ENCODE measurements at regions not wholly inside any gene's neighbourhood (a gene's known extent, or its start where the extent isn't known, plus 50 kb on each side); places are given as distances from the start of the nearest gene placed in this dataset.

DNA sequence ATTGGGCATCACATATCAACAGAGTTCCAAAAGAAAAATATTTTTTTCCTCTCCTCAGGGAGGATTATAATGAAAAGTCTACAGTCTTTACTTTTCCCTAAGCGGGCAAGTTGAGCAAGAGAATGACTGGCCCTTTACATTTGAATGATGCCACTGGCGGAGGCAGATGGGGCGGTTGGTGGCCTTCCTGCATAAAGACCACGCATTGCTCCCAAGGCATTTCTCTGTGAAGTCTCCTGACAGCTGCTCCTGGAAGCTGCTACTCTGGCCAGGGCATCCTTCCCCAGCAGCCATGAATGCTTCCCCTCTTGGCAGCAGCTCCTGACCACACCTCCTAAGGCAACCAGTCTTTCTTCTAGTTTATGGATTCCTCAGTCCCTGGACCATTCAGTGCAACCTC lies 161.1 kb upstream of the RRP15 start:
- BruUV-seq (replicated peaks), result no TSS peak
- Histone ChIP-seq H3K36me3 (ENCODE audit: control insufficient read depth, insufficient read depth, low read length) (no peaks in the 10 kb centered on the region), H3K27me3 (ENCODE audit: control insufficient read depth in 2 of 2, insufficient read depth in 2 of 2, low read length in 2 of 2) (no peaks in the 10 kb centered on the region), H3K4me2 (ENCODE audit: insufficient read depth, low read length) (no peak overlapping the region), H3K79me2 (ENCODE audit: control insufficient read depth, insufficient read depth, low read length) (no peaks in the 10 kb centered on the region), H3K4me3 (no peak overlapping the region), H3K9me1 (ENCODE audit: control insufficient read depth, insufficient read depth, low read length) (no peaks in the 10 kb centered on the region), H3K27ac (ENCODE audit: extremely low read depth, low read depth, low read length) (no peak overlapping the region), H3K9me3 (replicated peaks; ENCODE audit: control insufficient read depth, insufficient read depth, low read depth, low read length) (no peaks in the 10 kb centered on the region; the same call in none of the 2 replicates), H2AFZ (ENCODE audit: low read depth, low read length) (no peak overlapping the region), H4K20me1 (replicated peaks; ENCODE audit: control insufficient read depth, insufficient read depth, low read length) (no peaks in the 10 kb centered on the region), H3K4me1 (replicated peaks in 1 of 2; ENCODE audit: control insufficient read depth in 2 of 2, insufficient read depth in 2 of 2, low read length in 2 of 2) (no peaks in the 10 kb centered on the region), H3K9ac (ENCODE audit: insufficient read depth in 1 of 2, low read depth in 2 of 2, low read length in 2 of 2) (no peak overlapping the region)
- 0% methylated on average over 4 of the region's 4 CpGs for WGBS (ENCODE audit: insufficient coverage, low coverage, missing lambda C conversion rate)
- intact Hi-C loops (cut with micrococcal nuclease), result no loop called here
- DNase-seq (ENCODE audit: extremely low read depth in 1 of 4, low spot score in 3 of 4) (no peak), FAIRE-seq (no peak), ATAC-seq (no peak)
- ChIA-PET POLR2A (no interaction called here), CTCF (ENCODE audit: low intra/inter-chr PET ratio) (no interaction called here)
- in situ Hi-C loops (cut with MboI), result no loop called here
- no peak for TF ChIP-seq EP300 (IDR thresholded peaks at IDR 0.05; ENCODE audit: low read length)
- TF ChIP-seq ZNF140 (CRISPR knock-in tag; IDR thresholded peaks at IDR 0.05), result no peak
- TF ChIP-seq HNRNPL (IDR thresholded peaks at IDR 0.05; ENCODE audit: low read depth, low read length), result no peak
- TF ChIP-seq RB1 (IDR thresholded peaks at IDR 0.05; ENCODE audit: low read depth), result no peak
- TF ChIP-seq, protein P1, sequence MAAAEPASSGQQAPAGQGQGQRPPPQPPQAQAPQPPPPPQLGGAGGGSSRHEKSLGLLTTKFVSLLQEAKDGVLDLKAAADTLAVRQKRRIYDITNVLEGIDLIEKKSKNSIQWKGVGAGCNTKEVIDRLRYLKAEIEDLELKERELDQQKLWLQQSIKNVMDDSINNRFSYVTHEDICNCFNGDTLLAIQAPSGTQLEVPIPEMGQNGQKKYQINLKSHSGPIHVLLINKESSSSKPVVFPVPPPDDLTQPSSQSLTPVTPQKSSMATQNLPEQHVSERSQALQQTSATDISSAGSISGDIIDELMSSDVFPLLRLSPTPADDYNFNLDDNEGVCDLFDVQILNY (CRISPR knock-in tag; IDR thresholded peaks at IDR 0.05), result no peak
- TF ChIP-seq, protein P2, sequence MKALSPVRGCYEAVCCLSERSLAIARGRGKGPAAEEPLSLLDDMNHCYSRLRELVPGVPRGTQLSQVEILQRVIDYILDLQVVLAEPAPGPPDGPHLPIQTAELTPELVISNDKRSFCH (CRISPR knock-in tag; IDR thresholded peaks at IDR 0.05), result no peak
- TF ChIP-seq, protein P2 (tag; IDR thresholded peaks at IDR 0.05), result no peak
- no peak for TF ChIP-seq XRCC4 (IDR thresholded peaks at IDR 0.05; ENCODE audit: extremely low read depth, insufficient read depth, insufficient read length)
- TF ChIP-seq SREBF2 (CRISPR knock-in tag; IDR thresholded peaks at IDR 0.05), result no peak
- TF ChIP-seq ZNF174 (CRISPR knock-in tag; IDR thresholded peaks at IDR 0.05), result no peak
- no peak for TF ChIP-seq NR4A1 (CRISPR knock-in tag; IDR thresholded peaks at IDR 0.05)
- no peak for TF ChIP-seq NR4A1 (tag; IDR thresholded peaks at IDR 0.05)
- no peak for TF ChIP-seq ZNF444 (CRISPR knock-in tag; IDR thresholded peaks at IDR 0.05)
- TF ChIP-seq ZNF24 (IDR thresholded peaks at IDR 0.05), result no peak
- TF ChIP-seq, protein P3, sequence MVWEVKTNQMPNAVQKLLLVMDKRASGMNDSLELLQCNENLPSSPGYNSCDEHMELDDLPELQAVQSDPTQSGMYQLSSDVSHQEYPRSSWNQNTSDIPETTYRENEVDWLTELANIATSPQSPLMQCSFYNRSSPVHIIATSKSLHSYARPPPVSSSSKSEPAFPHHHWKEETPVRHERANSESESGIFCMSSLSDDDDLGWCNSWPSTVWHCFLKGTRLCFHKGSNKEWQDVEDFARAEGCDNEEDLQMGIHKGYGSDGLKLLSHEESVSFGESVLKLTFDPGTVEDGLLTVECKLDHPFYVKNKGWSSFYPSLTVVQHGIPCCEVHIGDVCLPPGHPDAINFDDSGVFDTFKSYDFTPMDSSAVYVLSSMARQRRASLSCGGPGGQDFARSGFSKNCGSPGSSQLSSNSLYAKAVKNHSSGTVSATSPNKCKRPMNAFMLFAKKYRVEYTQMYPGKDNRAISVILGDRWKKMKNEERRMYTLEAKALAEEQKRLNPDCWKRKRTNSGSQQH (CRISPR knock-in tag; IDR thresholded peaks at IDR 0.05), result no peak
- TF ChIP-seq CXXC5 (CRISPR knock-in tag; IDR thresholded peaks at IDR 0.05), result no peak
- no peak for TF ChIP-seq ZNF77 (CRISPR knock-in tag; IDR thresholded peaks at IDR 0.05)
- no peak for TF ChIP-seq ZNF507 (tag; conservative IDR thresholded peaks at IDR 0.05)
- TF ChIP-seq SMARCE1 (IDR thresholded peaks at IDR 0.05), result no peak
- no peak for TF ChIP-seq DIDO1 (tag; IDR thresholded peaks at IDR 0.05; ENCODE audit: low read depth)

All from K562 (cell line).